Astrocyte of the cerebellum (primary cell): ENCODE measurements at regions not wholly inside any gene's neighbourhood (a gene's known extent, or its start where the extent isn't known, plus 50 kb on each side); places are given as distances from the start of the nearest gene placed in this dataset.

Source experiments
- DNase-seq: peaks from one replicate; pipeline ENCODE4 v3.0.0-alpha.2; 2011; ENCODE audit warnings: low read depth
- H3K4me3 ChIP-seq: 2 replicates; pipeline ENCODE4 v1.5.1; 2011; ENCODE audit warnings: mild to moderate bottlenecking, low read depth, low read length, moderate library complexity
- CTCF ChIP-seq: IDR thresholded peaks from 2 replicates; pipeline ENCODE4 v1.5.1; 2012; ENCODE audit warnings: low read length, low read depth, moderate library complexity, mild to moderate bottlenecking; ENCODE audit errors: missing control alignments
- in situ Hi-C: cut with HindIII; loops from 2 replicates; pipeline ENCODE4 v1.10.0; 2017; ENCODE audit warnings: low sequenced_read_pairs

GRCh38 chr2:105150231-105150630 is 91.3 kb upstream of the GPR45 start:
- H3K4me3 ChIP-seq, result no peak overlapping the region

GRCh38 chr2:105154119-105154818 is 87.3 kb upstream of the GPR45 start:
- H3K4me3 ChIP-seq, result no peak overlapping the region
- no peak for DNase-seq
- no peak for TF ChIP-seq CTCF
- in situ Hi-C loops, result no loop called here

More at GRCh38 chr2:105150231-105150630, 91.3 kb upstream of the GPR45 start:
- no peak for TF ChIP-seq CTCF
- in situ Hi-C loops, result no loop called here
- DNase-seq, result no peak

GRCh38 chr2:105156166-105156565 is 85.4 kb upstream of the GPR45 start:
- in situ Hi-C loops, result no loop called here
- DNase-seq, result no peak
- no peak overlapping the region for H3K4me3 ChIP-seq
- no peak for TF ChIP-seq CTCF

GRCh38 chr2:105158002-105158401 is 83.5 kb upstream of the GPR45 start:
- in situ Hi-C loops, result no loop called here
- H3K4me3 ChIP-seq, result no peak overlapping the region
- no peak for TF ChIP-seq CTCF
- no peak for DNase-seq

- no peak overlapping the region for H3K4me3 ChIP-seq
These were observed 74.9 kb upstream of the GPR45 start for GRCh38 chr2:105166688-105167087.

GRCh38 chr2:105168543-105168942 is 73.0 kb upstream of the GPR45 start:
- H3K4me3 ChIP-seq, result no peak overlapping the region
- no peak for DNase-seq
- in situ Hi-C loops, result no loop called here
- no peak for TF ChIP-seq CTCF

More at GRCh38 chr2:105166688-105167087, 74.9 kb upstream of the GPR45 start:
- no peak for TF ChIP-seq CTCF
- in situ Hi-C loops, result no loop called here
- DNase-seq, result no peak
